OCI-LY1 (cell line): ENCODE measurements at regions not wholly inside any gene's neighbourhood (a gene's known extent, or its start where the extent isn't known, plus 50 kb on each side); places are given as distances from the start of the nearest gene placed in this dataset.

Experiments
- EZH2 ChIP-seq: fragments of 200-600 bp; sonication (generic), shearing (Covaris generic); IDR thresholded peaks from 2 replicates; pipeline ENCODE4 v1.8.0; 2017; ENCODE audit warnings: borderline replicate concordance, mixed run types, mild to moderate bottlenecking, antibody characterized with exemption, low read length, moderate library complexity, mixed read lengths
- TF ChIP-seq, protein P1 (sequence below): fragments of 200-600 bp; sonication (generic), shearing (Covaris generic); IDR thresholded peaks from 2 replicates; pipeline ENCODE4 v1.5.1; 2017; ENCODE audit warnings: mild to moderate bottlenecking, antibody characterized with exemption, low read length, moderate library complexity, mixed read lengths

DNA sequence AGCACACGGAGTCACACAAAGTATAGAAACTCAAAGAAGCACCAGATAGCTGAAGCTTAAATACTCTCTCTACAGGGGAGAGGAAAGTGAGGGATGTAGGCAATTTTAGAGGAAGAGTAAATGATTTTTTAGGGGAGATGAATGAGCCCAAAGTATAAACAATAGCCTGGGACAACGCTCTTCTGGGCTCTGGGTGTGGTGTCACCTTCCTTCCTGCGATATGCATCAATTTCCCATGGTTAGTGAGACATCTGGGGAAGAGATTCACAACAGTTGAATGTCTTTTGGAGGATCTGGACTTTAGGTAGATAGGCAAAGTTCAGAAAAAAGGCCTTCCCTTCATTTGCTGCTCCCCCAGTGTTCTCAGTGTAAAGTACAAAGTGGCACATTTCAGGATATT lies 125.2 kb downstream of the EFHB start:
- TF ChIP-seq, protein P1, sequence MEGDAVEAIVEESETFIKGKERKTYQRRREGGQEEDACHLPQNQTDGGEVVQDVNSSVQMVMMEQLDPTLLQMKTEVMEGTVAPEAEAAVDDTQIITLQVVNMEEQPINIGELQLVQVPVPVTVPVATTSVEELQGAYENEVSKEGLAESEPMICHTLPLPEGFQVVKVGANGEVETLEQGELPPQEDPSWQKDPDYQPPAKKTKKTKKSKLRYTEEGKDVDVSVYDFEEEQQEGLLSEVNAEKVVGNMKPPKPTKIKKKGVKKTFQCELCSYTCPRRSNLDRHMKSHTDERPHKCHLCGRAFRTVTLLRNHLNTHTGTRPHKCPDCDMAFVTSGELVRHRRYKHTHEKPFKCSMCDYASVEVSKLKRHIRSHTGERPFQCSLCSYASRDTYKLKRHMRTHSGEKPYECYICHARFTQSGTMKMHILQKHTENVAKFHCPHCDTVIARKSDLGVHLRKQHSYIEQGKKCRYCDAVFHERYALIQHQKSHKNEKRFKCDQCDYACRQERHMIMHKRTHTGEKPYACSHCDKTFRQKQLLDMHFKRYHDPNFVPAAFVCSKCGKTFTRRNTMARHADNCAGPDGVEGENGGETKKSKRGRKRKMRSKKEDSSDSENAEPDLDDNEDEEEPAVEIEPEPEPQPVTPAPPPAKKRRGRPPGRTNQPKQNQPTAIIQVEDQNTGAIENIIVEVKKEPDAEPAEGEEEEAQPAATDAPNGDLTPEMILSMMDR = no peak
- no peak for TF ChIP-seq EZH2
